GM13977 (cell line): ENCODE measurements at regions not wholly inside any gene's neighbourhood (a gene's known extent, or its start where the extent isn't known, plus 50 kb on each side); places are given as distances from the start of the nearest gene placed in this dataset.

ENCODE experiments used
- DNase-seq: peaks from one replicate; pipeline ENCODE4 v3.0.0; 2012; ENCODE audit warnings: low spot score
- in situ Hi-C: fragments of 300-500 bp; cut with MboI; formaldehyde crosslinking; loops from one replicate; pipeline ENCODE4 v1.12.0; 2022; ENCODE audit warnings: low sequenced_read_pairs, low pct_unique_long_range_greater_than_20kb, mixed read lengths, inconsistent platforms; ENCODE audit not compliant: unreplicated experiment
- TF ChIP-seq, protein P1 (sequence below): IDR thresholded peaks from 2 replicates; pipeline ENCODE4 v1.5.1; 2012; ENCODE audit warnings: mild to moderate bottlenecking, control low read depth; ENCODE audit not compliant: insufficient read depth; ENCODE audit errors: extremely low read depth, missing control alignments

DNA sequence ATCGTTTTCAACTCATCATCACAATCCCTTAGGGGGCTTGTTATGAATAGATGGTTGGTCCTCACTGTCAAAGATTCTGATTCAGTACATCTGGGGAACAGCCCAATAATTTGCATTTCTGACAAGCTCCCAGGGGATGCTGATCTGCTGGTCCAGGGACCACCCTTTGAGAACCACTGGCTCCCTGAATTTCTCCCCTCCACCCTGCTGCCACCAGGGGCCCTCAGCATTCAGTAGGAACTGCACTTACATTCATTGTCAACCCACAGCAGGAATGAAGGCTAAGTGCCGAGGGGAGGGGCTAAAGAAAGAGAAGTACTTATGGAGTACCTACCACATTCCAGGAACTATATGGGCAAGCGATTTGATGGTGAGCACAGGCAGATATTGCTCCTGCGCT is 85.9 kb downstream of the BOD1 start:
- in situ Hi-C loops, result no loop called here
- DNase-seq, result no peak
- TF ChIP-seq, protein P1, sequence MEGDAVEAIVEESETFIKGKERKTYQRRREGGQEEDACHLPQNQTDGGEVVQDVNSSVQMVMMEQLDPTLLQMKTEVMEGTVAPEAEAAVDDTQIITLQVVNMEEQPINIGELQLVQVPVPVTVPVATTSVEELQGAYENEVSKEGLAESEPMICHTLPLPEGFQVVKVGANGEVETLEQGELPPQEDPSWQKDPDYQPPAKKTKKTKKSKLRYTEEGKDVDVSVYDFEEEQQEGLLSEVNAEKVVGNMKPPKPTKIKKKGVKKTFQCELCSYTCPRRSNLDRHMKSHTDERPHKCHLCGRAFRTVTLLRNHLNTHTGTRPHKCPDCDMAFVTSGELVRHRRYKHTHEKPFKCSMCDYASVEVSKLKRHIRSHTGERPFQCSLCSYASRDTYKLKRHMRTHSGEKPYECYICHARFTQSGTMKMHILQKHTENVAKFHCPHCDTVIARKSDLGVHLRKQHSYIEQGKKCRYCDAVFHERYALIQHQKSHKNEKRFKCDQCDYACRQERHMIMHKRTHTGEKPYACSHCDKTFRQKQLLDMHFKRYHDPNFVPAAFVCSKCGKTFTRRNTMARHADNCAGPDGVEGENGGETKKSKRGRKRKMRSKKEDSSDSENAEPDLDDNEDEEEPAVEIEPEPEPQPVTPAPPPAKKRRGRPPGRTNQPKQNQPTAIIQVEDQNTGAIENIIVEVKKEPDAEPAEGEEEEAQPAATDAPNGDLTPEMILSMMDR, result no peak

DNA sequence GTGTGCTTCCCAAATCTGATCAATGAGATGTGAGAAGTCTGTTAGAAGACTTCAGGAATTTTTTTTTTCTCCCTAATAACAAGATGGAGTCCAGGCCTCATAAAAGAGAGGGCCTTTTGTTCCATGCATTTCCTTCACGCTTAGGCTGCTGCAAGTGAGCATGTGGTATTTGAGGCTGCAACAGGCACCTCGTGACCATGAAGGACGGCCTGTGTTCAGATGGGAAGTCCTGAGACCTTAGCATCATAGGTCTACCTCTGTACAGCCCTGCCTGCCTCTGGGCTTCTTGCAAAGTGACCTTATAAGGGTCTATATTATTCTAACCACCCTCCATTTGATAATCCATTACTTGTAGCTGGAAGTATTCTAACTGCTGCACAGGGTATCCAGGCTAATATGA is 86.6 kb downstream of the BOD1 start:
- TF ChIP-seq, protein P1, result no peak
- DNase-seq, result no peak
- in situ Hi-C loops, result no loop called here

DNA sequence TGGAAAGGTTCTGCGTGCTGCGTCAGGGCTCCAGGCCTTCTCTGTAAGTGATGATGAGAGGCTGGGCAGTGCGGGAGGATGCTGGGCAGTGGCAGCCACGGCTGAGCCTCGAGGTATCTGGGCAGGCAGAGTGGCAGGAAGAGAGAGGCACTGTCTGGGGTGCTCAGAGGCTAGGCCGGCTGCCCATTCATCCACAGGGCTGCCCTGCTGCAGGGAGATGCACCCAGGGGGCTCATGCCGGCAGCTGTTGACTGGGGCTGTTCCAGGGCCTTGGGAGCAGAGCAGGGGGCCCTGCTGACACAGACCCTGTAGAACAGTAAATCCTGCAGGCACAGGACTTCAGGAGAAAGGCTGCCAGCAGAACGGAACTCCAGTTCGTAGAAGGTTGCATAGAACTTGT is 88.8 kb downstream of the BOD1 start:
- in situ Hi-C loops, result no loop called here
- no peak for DNase-seq
- TF ChIP-seq, protein P1, result no peak

DNA sequence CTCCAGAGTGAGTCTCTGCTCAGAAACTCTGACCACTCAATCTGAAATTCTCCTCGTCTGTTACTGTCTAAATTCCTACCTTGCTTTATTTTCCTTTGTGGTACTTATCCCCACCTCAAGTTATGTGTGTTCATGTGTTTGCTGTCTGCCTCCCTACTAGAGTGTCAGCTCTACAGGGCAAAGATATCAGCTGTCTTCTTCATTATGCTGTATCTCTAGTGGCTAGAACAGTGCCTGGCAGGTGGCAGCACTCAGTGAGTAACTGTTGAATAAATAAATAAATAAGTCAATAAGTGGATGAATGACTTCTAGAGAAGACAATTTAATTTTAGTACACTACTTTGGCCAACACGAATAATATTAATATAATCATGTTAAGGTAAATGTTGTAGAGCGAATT is 92.3 kb downstream of the BOD1 start:
- in situ Hi-C loops, result no loop called here
- no peak for DNase-seq
- TF ChIP-seq, protein P1, result no peak

DNA sequence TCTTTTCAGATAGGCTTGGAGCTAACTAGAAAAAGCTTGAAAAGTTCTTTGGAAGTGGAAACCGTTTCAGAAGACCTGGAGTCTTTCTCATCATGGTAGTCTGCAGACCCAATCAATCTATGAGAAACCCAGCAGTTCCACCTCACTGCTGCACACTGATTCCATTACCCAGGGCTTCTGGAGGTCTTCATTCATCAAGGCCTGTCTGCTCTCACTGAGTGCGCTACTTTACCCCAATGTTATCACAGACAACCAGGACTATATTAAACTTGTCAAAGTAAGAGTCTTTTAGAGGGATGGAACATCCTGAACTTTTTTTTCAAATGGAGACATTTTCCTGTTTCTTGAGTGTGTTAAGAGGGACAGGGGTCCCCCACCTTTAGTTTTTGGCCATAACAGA is 93.1 kb downstream of the BOD1 start:
- DNase-seq, result no peak
- TF ChIP-seq, protein P1, result no peak
- in situ Hi-C loops, result no loop called here

DNA sequence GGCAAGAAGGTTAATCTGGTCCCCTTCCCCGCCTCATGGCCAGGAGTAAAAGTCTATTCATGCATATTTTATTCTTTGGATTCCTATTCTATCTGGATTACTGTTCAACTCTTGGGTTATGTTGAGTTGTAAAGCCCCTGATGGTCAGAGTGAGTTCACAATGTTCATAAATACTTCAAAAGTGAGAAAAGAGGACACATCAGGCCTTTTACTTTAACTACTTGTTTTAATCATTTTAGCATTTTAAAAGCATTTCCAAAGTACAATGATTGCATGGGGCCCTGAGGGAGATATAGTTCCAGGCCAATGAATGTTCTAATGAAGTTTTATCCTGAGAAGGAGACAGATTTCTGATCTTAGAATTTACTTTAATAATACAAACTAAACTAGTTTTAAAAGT is 93.9 kb downstream of the BOD1 start:
- TF ChIP-seq, protein P1, result no peak
- in situ Hi-C loops, result no loop called here
- no peak for DNase-seq

DNA sequence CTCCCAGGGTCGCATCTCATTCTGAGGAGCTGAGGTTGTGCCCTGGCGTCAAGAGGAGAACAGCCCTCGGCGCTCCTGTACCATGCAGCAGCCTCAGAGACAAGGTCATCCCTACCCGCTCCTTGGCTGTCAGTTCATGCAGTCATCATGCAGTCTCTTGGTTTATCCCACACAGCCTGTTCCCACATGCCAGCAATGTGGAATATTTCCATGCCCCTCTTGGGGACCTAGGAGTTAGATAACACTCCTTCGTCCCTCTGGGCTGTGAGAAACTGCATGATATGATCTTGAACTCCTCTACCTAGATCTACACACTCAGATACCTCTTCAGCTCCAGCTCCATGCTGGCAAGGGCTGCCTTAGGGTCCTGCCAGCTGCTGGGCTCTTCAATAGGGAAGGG is 97.6 kb downstream of the BOD1 start:
- TF ChIP-seq, protein P1, result no peak
- in situ Hi-C loops, result no loop called here
- DNase-seq, result no peak
